GM12872 (cell line): ENCODE measurements at regions not wholly inside any gene's neighbourhood (a gene's known extent, or its start where the extent isn't known, plus 50 kb on each side); places are given as distances from the start of the nearest gene placed in this dataset.

ENCODE experiments used
- CTCF ChIP-seq: IDR thresholded peaks from 3 replicates; pipeline ENCODE4 v1.5.1; 2011; ENCODE audit warnings: low read depth, mild to moderate bottlenecking, low read length, moderate library complexity; ENCODE audit not compliant: insufficient read depth

GRCh38 chr4:18508786-18509185 is 487.2 kb upstream of the LCORL start:
- TF ChIP-seq CTCF, result no peak

- no peak for TF ChIP-seq CTCF
These were observed 459.4 kb upstream of the LCORL start for GRCh38 chr4:18480928-18481327.

GRCh38 chr4:18480342-18480741 is 458.8 kb upstream of the LCORL start:
- no peak for TF ChIP-seq CTCF

- TF ChIP-seq CTCF, result no peak
These were observed 458.3 kb upstream of the LCORL start for GRCh38 chr4:18479825-18480224.

GRCh38 chr4:18463987-18464559 is 442.5 kb upstream of the LCORL start:
- TF ChIP-seq CTCF, result no peak

GRCh38 chr4:18458465-18458864 is 436.9 kb upstream of the LCORL start:
- TF ChIP-seq CTCF, result no peak

- TF ChIP-seq CTCF, result no peak
These were observed 432.8 kb upstream of the LCORL start for GRCh38 chr4:18454349-18454748.
